GM23338 (cell line): ENCODE measurements at regions not wholly inside any gene's neighbourhood (a gene's known extent, or its start where the extent isn't known, plus 50 kb on each side); places are given as distances from the start of the nearest gene placed in this dataset.

Experiments
- ATAC-seq: fragments of 200-7000 bp; cut with Tn5 transposase; 3 replicates; pipeline ENCODE4 v1.9.1; 2020
- DNase-seq: peaks from one replicate; pipeline ENCODE4 v3.0.0-alpha.2; 2015; ENCODE audit warnings: low spot score
- H2AFZ ChIP-seq: fragments of 200-600 bp; sonication (generic); 2 replicates; pipeline ENCODE4 v1.8.0; 2016; ENCODE audit warnings: antibody characterized with exemption, mild to moderate bottlenecking, moderate library complexity
- H3F3A ChIP-seq: fragments of 200-600 bp; sonication (generic); replicated peaks from 2 replicates; pipeline ENCODE4 v1.8.0; 2017; ENCODE audit warnings: antibody characterized with exemption, mixed run types, low read depth
- H3K27ac ChIP-seq: fragments of 200-600 bp; sonication (generic); 2 replicates; pipeline ENCODE4 v1.6.1; 2016; ENCODE audit warnings: low read depth
- H3K27me3 ChIP-seq: fragments of 200-600 bp; sonication (generic); 2 replicates; pipeline ENCODE4 v1.8.0; 2016; ENCODE audit warnings: mild to moderate bottlenecking, mixed run types, moderate library complexity; ENCODE audit not compliant: insufficient read depth
- H3K36me3 ChIP-seq: fragments of 200-600 bp; sonication (generic); 2 replicates; pipeline ENCODE4 v1.8.0; 2016; ENCODE audit warnings: mild to moderate bottlenecking; ENCODE audit not compliant: insufficient read depth
- H3K4me1 ChIP-seq: fragments of 200-600 bp; sonication (generic); 2 replicates; pipeline ENCODE4 v1.8.0; 2016; ENCODE audit warnings: mild to moderate bottlenecking, moderate library complexity; ENCODE audit not compliant: insufficient read depth
- H3K4me2 ChIP-seq: fragments of 200-600 bp; sonication (generic); 2 replicates; pipeline ENCODE4 v1.7.1; 2017; ENCODE audit warnings: mixed run types
- H3K4me3 ChIP-seq: fragments of 200-600 bp; sonication (generic); 2 replicates; pipeline ENCODE4 v1.6.1; 2016; ENCODE audit warnings: mixed run types
- H3K79me2 ChIP-seq: fragments of 200-600 bp; sonication (generic); replicated peaks from 2 replicates; pipeline ENCODE4 v1.8.0; 2017; ENCODE audit warnings: mild to moderate bottlenecking; ENCODE audit not compliant: insufficient read depth
- H3K9me2 ChIP-seq: fragments of 200-600 bp; sonication (generic); 2 replicates; pipeline ENCODE4 v1.8.0; 2017; ENCODE audit not compliant: insufficient read depth
- H4K20me1 ChIP-seq: fragments of 200-600 bp; sonication (generic); replicated peaks from 2 replicates; pipeline ENCODE4 v1.8.0; 2017; ENCODE audit warnings: mild to moderate bottlenecking; ENCODE audit not compliant: insufficient read depth
- H3K27ac Mint-ChIP-seq: 2 replicates; pipeline ENCODE4 v1.8.0; 2020; ENCODE audit warnings: inconsistent platforms, mild to moderate bottlenecking, moderate library complexity, mixed read lengths
- H3K27me3 Mint-ChIP-seq: 3 replicates; pipeline ENCODE4 v1.8.0; 2022; ENCODE audit warnings: low read depth, mild to moderate bottlenecking, moderate library complexity, mixed read lengths, inconsistent platforms; ENCODE audit not compliant: insufficient read depth, poor library complexity
- H3K36me3 Mint-ChIP-seq: 3 replicates; pipeline ENCODE4 v1.8.0; 2021; ENCODE audit warnings: low read depth, mild to moderate bottlenecking, inconsistent platforms, moderate library complexity, mixed read lengths
- H3K4me1 Mint-ChIP-seq: 3 replicates; pipeline ENCODE4 v1.8.0; 2020; ENCODE audit warnings: mild to moderate bottlenecking, inconsistent platforms, mixed read lengths
- H3K4me3 Mint-ChIP-seq: 3 replicates; pipeline ENCODE4 v1.8.0; 2021; ENCODE audit warnings: moderate library complexity, mild to moderate bottlenecking, inconsistent platforms, mixed read lengths
- H3K9me3 Mint-ChIP-seq: 3 replicates; pipeline ENCODE4 v1.8.0; 2020; ENCODE audit warnings: moderate library complexity, mild to moderate bottlenecking, inconsistent platforms, mixed read lengths
- CREB1 ChIP-seq: fragments of 250-450 bp; sonication (Bioruptor Pico); IDR thresholded peaks from 2 replicates; pipeline ENCODE4 v1.5.0; 2020; ENCODE audit warnings: low read depth, mild to moderate bottlenecking, moderate library complexity
- EZH2phosphoT487 ChIP-seq: fragments of 200-600 bp; sonication (generic); IDR thresholded peaks from one replicate; pipeline ENCODE4 v1.8.1; 2018; ENCODE audit warnings: antibody characterized with exemption; ENCODE audit not compliant: unreplicated experiment
- JUNB ChIP-seq: IDR thresholded peaks from one replicate; pipeline ENCODE4 v1.6.1; 2016; ENCODE audit warnings: antibody characterized with exemption; ENCODE audit not compliant: unreplicated experiment
- NANOG ChIP-seq: IDR thresholded peaks from 2 replicates; pipeline ENCODE4 v1.6.1; 2016; ENCODE audit warnings: antibody characterized with exemption, borderline replicate concordance
- POLR2AphosphoS5 ChIP-seq: IDR thresholded peaks from 2 replicates; pipeline ENCODE4 v1.6.1; 2016; ENCODE audit warnings: antibody characterized with exemption, low read depth
- STAT1 ChIP-seq: IDR thresholded peaks from one replicate; pipeline ENCODE4 v1.6.1; 2016; ENCODE audit warnings: antibody characterized with exemption; ENCODE audit not compliant: unreplicated experiment
- ZNF114 ChIP-seq: fragments of 250-450 bp; sonication (Bioruptor Pico); IDR thresholded peaks from 2 replicates; pipeline ENCODE4 v1.5.0; 2020; ENCODE audit warnings: mild to moderate bottlenecking, moderate library complexity
- ZNF331 ChIP-seq: fragments of 250-450 bp; sonication (Bioruptor Pico); IDR thresholded peaks from 2 replicates; pipeline ENCODE4 v1.5.0; 2020; ENCODE audit warnings: low read depth, mild to moderate bottlenecking, moderate library complexity
- ZNF462 ChIP-seq: fragments of 250-450 bp; sonication (Bioruptor Pico); IDR thresholded peaks from 2 replicates; pipeline ENCODE4 v1.5.0; 2020; ENCODE audit warnings: mild to moderate bottlenecking, moderate library complexity
- TF ChIP-seq, protein P1 (sequence below): IDR thresholded peaks from one replicate; pipeline ENCODE4 v1.6.1; 2018; ENCODE audit warnings: antibody characterized with exemption; ENCODE audit not compliant: unreplicated experiment

- Histone ChIP-seq H3K36me3 (no peaks in the 10 kb centered on the region), H2AFZ (peak overlapping the region; percentile 86; the same call in 1 of the 2 replicates), H4K20me1 (no peaks in the 10 kb centered on the region), H3K9me2 (no peaks in the 10 kb centered on the region), H3K4me1 (no peaks in the 10 kb centered on the region), H3K4me3 (no peak overlapping the region), H3K27me3 (no peaks in the 10 kb centered on the region), H3K27ac (no peak overlapping the region), H3K4me2 (no peak overlapping the region), H3F3A (no peaks in the 10 kb centered on the region), H3K79me2 (no peaks in the 10 kb centered on the region)
- no peaks in the 10 kb centered on the region for H3K9me3 Mint-ChIP-seq
- peaks cover 2% of the 10 kb centered on the region for H3K27me3 Mint-ChIP-seq
- no peak overlapping the region for H3K27ac Mint-ChIP-seq
- no peak overlapping the region for H3K4me3 Mint-ChIP-seq
- ATAC-seq (no peak; the same call in 2 of the 3 replicates), DNase-seq (no peak)
- no peaks in the 10 kb centered on the region for H3K4me1 Mint-ChIP-seq
- H3K36me3 Mint-ChIP-seq: no peaks in the 10 kb centered on the region
- TF ChIP-seq JUNB: no peak
- TF ChIP-seq EZH2phosphoT487: no peak
- no peak for TF ChIP-seq CREB1
- TF ChIP-seq, protein P1, sequence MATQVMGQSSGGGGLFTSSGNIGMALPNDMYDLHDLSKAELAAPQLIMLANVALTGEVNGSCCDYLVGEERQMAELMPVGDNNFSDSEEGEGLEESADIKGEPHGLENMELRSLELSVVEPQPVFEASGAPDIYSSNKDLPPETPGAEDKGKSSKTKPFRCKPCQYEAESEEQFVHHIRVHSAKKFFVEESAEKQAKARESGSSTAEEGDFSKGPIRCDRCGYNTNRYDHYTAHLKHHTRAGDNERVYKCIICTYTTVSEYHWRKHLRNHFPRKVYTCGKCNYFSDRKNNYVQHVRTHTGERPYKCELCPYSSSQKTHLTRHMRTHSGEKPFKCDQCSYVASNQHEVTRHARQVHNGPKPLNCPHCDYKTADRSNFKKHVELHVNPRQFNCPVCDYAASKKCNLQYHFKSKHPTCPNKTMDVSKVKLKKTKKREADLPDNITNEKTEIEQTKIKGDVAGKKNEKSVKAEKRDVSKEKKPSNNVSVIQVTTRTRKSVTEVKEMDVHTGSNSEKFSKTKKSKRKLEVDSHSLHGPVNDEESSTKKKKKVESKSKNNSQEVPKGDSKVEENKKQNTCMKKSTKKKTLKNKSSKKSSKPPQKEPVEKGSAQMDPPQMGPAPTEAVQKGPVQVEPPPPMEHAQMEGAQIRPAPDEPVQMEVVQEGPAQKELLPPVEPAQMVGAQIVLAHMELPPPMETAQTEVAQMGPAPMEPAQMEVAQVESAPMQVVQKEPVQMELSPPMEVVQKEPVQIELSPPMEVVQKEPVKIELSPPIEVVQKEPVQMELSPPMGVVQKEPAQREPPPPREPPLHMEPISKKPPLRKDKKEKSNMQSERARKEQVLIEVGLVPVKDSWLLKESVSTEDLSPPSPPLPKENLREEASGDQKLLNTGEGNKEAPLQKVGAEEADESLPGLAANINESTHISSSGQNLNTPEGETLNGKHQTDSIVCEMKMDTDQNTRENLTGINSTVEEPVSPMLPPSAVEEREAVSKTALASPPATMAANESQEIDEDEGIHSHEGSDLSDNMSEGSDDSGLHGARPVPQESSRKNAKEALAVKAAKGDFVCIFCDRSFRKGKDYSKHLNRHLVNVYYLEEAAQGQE: no peak
- TF ChIP-seq NANOG: no peak
- TF ChIP-seq STAT1: no peak
- TF ChIP-seq ZNF114 (CRISPR knock-in tag): no peak
- TF ChIP-seq POLR2AphosphoS5: no peak
- no peak for TF ChIP-seq ZNF331 (CRISPR knock-in tag)
- TF ChIP-seq ZNF462 (CRISPR knock-in tag): no peak
Measured at GRCh38 chr1:213905344-213905743, 82.4 kb upstream of the PROX1 start.
